H1 (cell line): ENCODE measurements at regions not wholly inside any gene's neighbourhood (a gene's known extent, or its start where the extent isn't known, plus 50 kb on each side); places are given as distances from the start of the nearest gene placed in this dataset.

Experiments used
- CTCF ChIA-PET: fragments of 300-600 bp; sonication (Branson Sonifier 250); formaldehyde crosslinking; loops from one replicate; lab custom pipeline; 2021; ENCODE audit not compliant: partially characterized antibody; lab: Charles Lee
- POLR2A ChIA-PET: fragments of 300-600 bp; sonication (Branson Sonifier 250); formaldehyde crosslinking; loops from one replicate; lab custom pipeline; 2021; ENCODE audit warnings: inconsistent platforms; ENCODE audit not compliant: partially characterized antibody; lab: Charles Lee
- DNase-seq, 2 experiments: peaks; one replicate each; pipeline versions ENCODE4 v3.0.0 to v3.0.0-alpha.2; 2010 to 2022; ENCODE audit warnings: low spot score in 2 of 2, low read depth in 1 of 2, mixed read lengths in 1 of 2
- FAIRE-seq: peaks from 2 replicates; lab custom pipeline; 2011; peaks lifted over from hg19 to GRCh38; lab: Jason Lieb, UNC
- H2AFZ ChIP-seq: 2 replicates; pipeline ENCODE4 v1.8.1; 2012; ENCODE audit warnings: low read length, inconsistent platforms
- H2AK5ac ChIP-seq: 2 replicates; pipeline ENCODE4 v1.6.1; 2013; ENCODE audit warnings: low read depth, low read length
- H2BK120ac ChIP-seq: replicated peaks from 2 replicates; pipeline ENCODE3; 2013; ENCODE audit warnings: low read depth, low read length, inconsistent platforms
- H2BK12ac ChIP-seq: 2 replicates; pipeline ENCODE4 v1.6.1; 2013; ENCODE audit warnings: low read depth, low read length
- H2BK15ac ChIP-seq: 2 replicates; pipeline ENCODE4 v1.6.1; 2013; ENCODE audit warnings: low read length
- H2BK20ac ChIP-seq: 2 replicates; pipeline ENCODE4 v1.6.1; 2013; ENCODE audit warnings: low read length
- H2BK5ac ChIP-seq: 2 replicates; pipeline ENCODE4 v1.6.1; 2013; ENCODE audit warnings: low read depth, low read length
- H3K14ac ChIP-seq: 2 replicates; pipeline ENCODE4 v1.6.1; 2013; ENCODE audit warnings: inconsistent platforms; ENCODE audit not compliant: insufficient read length
- H3K18ac ChIP-seq: 2 replicates; pipeline ENCODE4 v1.6.1; 2013; ENCODE audit warnings: low read length; ENCODE audit errors: extremely low read depth
- H3K23ac ChIP-seq: 2 replicates; pipeline ENCODE4 v1.6.1; 2013; ENCODE audit warnings: inconsistent platforms; ENCODE audit not compliant: insufficient read length
- H3K23me2 ChIP-seq: 2 replicates; pipeline ENCODE4 v1.6.1; 2013; ENCODE audit warnings: low read depth, low read length
- H3K27ac ChIP-seq: 2 replicates; pipeline ENCODE4 v1.6.1; 2011; ENCODE audit warnings: low read depth, low read length, inconsistent platforms
- H3K27me3 ChIP-seq, 4 experiments: replicated peaks in 1 of 4; 1 replicate in 1 of 4; 2 replicates in 3 of 4; pipeline versions ENCODE4 v1.6.1 to v1.8.1; 2011 to 2013; ENCODE audit warnings: low read length in 3 of 4, mild to moderate bottlenecking in 3 of 4, inconsistent platforms in 2 of 4, mixed read lengths in 2 of 4, moderate library complexity in 1 of 4; ENCODE audit not compliant: control insufficient read depth in 3 of 4, insufficient read depth in 3 of 4; ENCODE audit errors: extremely low read depth in 1 of 4
- H3K36me3 ChIP-seq, 4 experiments: 2 replicates each; pipeline versions ENCODE4 v1.6.1 to v1.8.1; 2011 to 2013; ENCODE audit warnings: mild to moderate bottlenecking in 4 of 4, low read length in 3 of 4, moderate library complexity in 2 of 4, control low read depth in 1 of 4, inconsistent platforms in 1 of 4; ENCODE audit not compliant: insufficient read depth in 4 of 4, control insufficient read depth in 2 of 4
- H3K4ac ChIP-seq: replicated peaks from 2 replicates; pipeline ENCODE3; 2013; ENCODE audit warnings: low read length, low read depth, mixed read lengths, inconsistent platforms; ENCODE audit not compliant: insufficient read length
- H3K4me1 ChIP-seq, 4 experiments: replicated peaks in 1 of 4; 1 replicate in 1 of 4; 2 replicates in 3 of 4; pipeline versions ENCODE4 v1.6.1 to v1.8.1; 2011 to 2013; ENCODE audit warnings: low read length in 3 of 4, inconsistent platforms in 2 of 4, mixed read lengths in 1 of 4; ENCODE audit not compliant: insufficient read depth in 4 of 4, control insufficient read depth in 3 of 4
- H3K4me2 ChIP-seq, 2 experiments: 2 replicates each; pipeline versions ENCODE4 v1.6.1 to v1.8.1; 2011 to 2013; ENCODE audit warnings: low read depth in 2 of 2, low read length in 2 of 2, control low read depth in 1 of 2, inconsistent platforms in 1 of 2, mild to moderate bottlenecking in 1 of 2; ENCODE audit not compliant: insufficient read depth in 1 of 2
- H3K4me3 ChIP-seq, 4 experiments: fragments of 200-600, 300-600 bp in 1 of 4; sonication (generic), shearing (Covaris generic), sonication (Bioruptor Twin) in 1 of 4; 2 replicates each; pipeline versions ENCODE4 v1.5.1 to v1.8.1; 2011 to 2016; ENCODE audit warnings: low read length in 4 of 4, low read depth in 3 of 4, control low read depth in 2 of 4, inconsistent platforms in 2 of 4, mild to moderate bottlenecking in 2 of 4, mixed read lengths in 1 of 4, moderate library complexity in 1 of 4; ENCODE audit not compliant: insufficient read depth in 2 of 4; ENCODE audit errors: extremely low read depth in 1 of 4
- H3K56ac ChIP-seq: replicated peaks from 2 replicates; pipeline ENCODE3; 2013; ENCODE audit warnings: low read depth, mild to moderate bottlenecking, mixed read lengths, low read length, inconsistent platforms; ENCODE audit not compliant: insufficient read length
- H3K79me1 ChIP-seq: 2 replicates; pipeline ENCODE4 v1.6.1; 2013; ENCODE audit warnings: low read depth, low read length, control low read depth
- H3K79me2 ChIP-seq, 2 experiments: 2 replicates each; pipeline versions ENCODE4 v1.6.1 to v1.8.1; 2012 to 2013; ENCODE audit warnings: low read length in 2 of 2, mild to moderate bottlenecking in 2 of 2, inconsistent platforms in 1 of 2; ENCODE audit not compliant: insufficient read depth in 2 of 2, control insufficient read depth in 1 of 2
- H3K9ac ChIP-seq, 4 experiments: replicated peaks in 1 of 4; 1 replicate in 1 of 4; 2 replicates in 3 of 4; pipeline versions ENCODE4 v1.6.1 to v1.8.1; 2011 to 2013; ENCODE audit warnings: low read depth in 3 of 4, low read length in 3 of 4, control low read depth in 2 of 4, mild to moderate bottlenecking in 2 of 4, moderate library complexity in 2 of 4, inconsistent platforms in 1 of 4; ENCODE audit errors: extremely low read depth in 1 of 4
- H3K9me3 ChIP-seq, 2 experiments: 2 replicates each; pipeline versions ENCODE4 v1.6.1 to v1.8.1; 2012 to 2013; ENCODE audit warnings: mild to moderate bottlenecking in 2 of 2, moderate library complexity in 2 of 2, control low read depth in 1 of 2, inconsistent platforms in 1 of 2, low read depth in 1 of 2, low read length in 1 of 2, mixed read lengths in 1 of 2; ENCODE audit not compliant: insufficient read depth in 2 of 2
- H4K20me1 ChIP-seq, 2 experiments: replicated peaks in 1 of 2; 2 replicates each; pipeline versions ENCODE3 to v1.8.1; 2011 to 2013; ENCODE audit warnings: inconsistent platforms in 2 of 2, low read length in 2 of 2, mild to moderate bottlenecking in 1 of 2; ENCODE audit not compliant: insufficient read depth in 2 of 2, control insufficient read depth in 1 of 2
- H4K5ac ChIP-seq: 2 replicates; pipeline ENCODE4 v1.6.1; 2013; ENCODE audit warnings: low read length, low read depth, mixed read lengths, inconsistent platforms; ENCODE audit not compliant: insufficient read length
- H4K8ac ChIP-seq: 2 replicates; pipeline ENCODE4 v1.8.0; 2013; ENCODE audit warnings: mild to moderate bottlenecking, moderate library complexity, low read length, inconsistent platforms; ENCODE audit not compliant: insufficient read depth; ENCODE audit errors: extremely low read depth
- H4K91ac ChIP-seq: replicated peaks from 2 replicates; pipeline ENCODE3; 2013; ENCODE audit warnings: low read length, mixed read lengths, inconsistent platforms; ENCODE audit not compliant: insufficient read length
- BCL11A ChIP-seq, 2 experiments: IDR thresholded peaks; one replicate each; pipeline ENCODE4 v1.6.1; 2011; ENCODE audit warnings: low read depth in 2 of 2, low read length in 2 of 2, mild to moderate bottlenecking in 2 of 2
- CTBP2 ChIP-seq: IDR thresholded peaks from 2 replicates; pipeline ENCODE4 v1.7.0; 2011; ENCODE audit warnings: borderline replicate concordance, mild to moderate bottlenecking, moderate library complexity, mixed read lengths, low read length; ENCODE audit not compliant: insufficient read depth, insufficient read length
- JUN ChIP-seq: IDR thresholded peaks from 2 replicates; pipeline ENCODE4 v1.6.1; 2011; ENCODE audit warnings: low read depth, mild to moderate bottlenecking, improper control_type of control experiment, low read length
- WGBS, 2 experiments: shearing (Covaris generic) in 1 of 2; methylation state at CpG; one replicate each; pipeline versions ENCODE4 v1.1.6 to v1.1.7; 2013 to 2015; ENCODE audit warnings: low lambda C conversion rate in 2 of 2, mixed read lengths in 2 of 2, inconsistent platforms in 1 of 2, low coverage in 1 of 2, missing lambda C conversion rate in 1 of 2; ENCODE audit not compliant: insufficient replicate concordance in 2 of 2, insufficient coverage in 1 of 2, insufficient read length in 1 of 2; ENCODE audit errors: extremely low coverage in 1 of 2, missing lambda C conversion rate in 1 of 2; 5-methylcytosine and 5-hydroxymethylcytosine counted together

GRCh38 chr18:34086370-34086769, 138.3 kb downstream of the NOL4 start:
- Histone ChIP-seq H3K9ac (no peak overlapping the region), H2AK5ac (no peak overlapping the region), H2BK12ac (no peak overlapping the region), H2BK20ac (no peak overlapping the region), H3K14ac (no peak overlapping the region), H4K20me1 (no peaks in the 10 kb centered on the region), H3K56ac (no peak overlapping the region), H3K23ac (no peak overlapping the region), H3K18ac (no peak overlapping the region), H3K23me2 (no peaks in the 10 kb centered on the region), H4K8ac (no peak overlapping the region), H3K27ac (no peak overlapping the region), H3K36me3 (no peaks in the 10 kb centered on the region), H2AFZ (no peak overlapping the region), H3K9me3 (no peaks in the 10 kb centered on the region), H3K27me3 (no peaks in the 10 kb centered on the region), H3K4me1 (no peaks in the 10 kb centered on the region), H2BK15ac (no peak overlapping the region), H2BK5ac (no peak overlapping the region), H3K79me2 (no peaks in the 10 kb centered on the region), H4K91ac (no peak overlapping the region), H3K4ac (no peak overlapping the region), H2BK120ac (no peak overlapping the region), H3K4me3 (no peak overlapping the region), H3K4me2 (no peak overlapping the region), H3K79me1 (no peaks in the 10 kb centered on the region), H4K5ac (no peak overlapping the region)
- DNase-seq (no peak), FAIRE-seq (no peak)
- 0% methylated on average over 1 of the region's 1 CpG; no CpG with 5 or more reads in 1 of the 2 experiments for WGBS, 2 experiments
- POLR2A ChIA-PET = no interaction called here
- CTCF ChIA-PET = no interaction called here
- TF ChIP-seq BCL11A (IDR thresholded peaks at IDR 0.05; ENCODE audit: low read depth in 2 of 2, low read length in 2 of 2) (no peak), JUN (no peak), CTBP2 (no peak)
